ENCODE measurements at regions not wholly inside any gene's neighbourhood (a gene's known extent, or its start where the extent isn't known, plus 50 kb on each side); places are given as distances from the start of the nearest gene placed in this dataset.

- intact Hi-C loops (cut with micrococcal nuclease) (no loop called here), in situ Hi-C loops (cut with MboI) (no loop called here)
- CTCF ChIA-PET (ENCODE audit: low intra/inter-chr PET ratio) = no interaction called here
- Histone ChIP-seq H3K36me3 (ENCODE audit: control insufficient read depth, insufficient read depth, low read length) (no peaks in the 10 kb centered on the region), H3K4me3 (no peak overlapping the region), H3K4me1 (replicated peaks in 1 of 2; ENCODE audit: control insufficient read depth in 2 of 2, insufficient read depth in 2 of 2, low read length in 2 of 2) (no peaks in the 10 kb centered on the region), H3K79me2 (ENCODE audit: control insufficient read depth, insufficient read depth, low read length) (no peaks in the 10 kb centered on the region), H3K9me3 (replicated peaks; ENCODE audit: control insufficient read depth, insufficient read depth, low read depth, low read length) (no peaks in the 10 kb centered on the region), H3K27me3 (ENCODE audit: control insufficient read depth in 2 of 2, insufficient read depth in 2 of 2, low read length in 2 of 2) (no peaks in the 10 kb centered on the region), H2AFZ (ENCODE audit: low read depth, low read length) (no peak overlapping the region), H4K20me1 (replicated peaks; ENCODE audit: control insufficient read depth, insufficient read depth, low read length) (no peaks in the 10 kb centered on the region), H3K9ac (ENCODE audit: insufficient read depth in 1 of 2, low read depth in 2 of 2, low read length in 2 of 2) (no peak overlapping the region), H3K9me1 (ENCODE audit: control insufficient read depth, insufficient read depth, low read length) (no peaks in the 10 kb centered on the region), H3K27ac (ENCODE audit: extremely low read depth, low read depth, low read length) (no peak overlapping the region), H3K4me2 (ENCODE audit: insufficient read depth, low read length) (no peak overlapping the region)
- BruUV-seq (replicated peaks) = no TSS peak
- ATAC-seq (no peak), DNase-seq (ENCODE audit: extremely low read depth in 1 of 4, low spot score in 3 of 4) (no peak), FAIRE-seq (no peak)
- POLR2A ChIA-PET = interaction anchor here (0.6 kb wide), 1 partner anchor 437 kb away, joined by 3 read pairs; no protein-coding TSS in a partner anchor
- TF ChIP-seq ZNF143 (CRISPR knock-in tag; IDR thresholded peaks at IDR 0.05) (no peak), ZNF551 (CRISPR knock-in tag; IDR thresholded peaks at IDR 0.05) (no peak), ZBTB8A (IDR thresholded peaks at IDR 0.05; ENCODE audit: partially characterized antibody) (no peak), ZKSCAN1 (IDR thresholded peaks at IDR 0.05; ENCODE audit: low read depth, low read length) (no peak), FOXP1 (CRISPR knock-in tag; IDR thresholded peaks at IDR 0.05) (no peak), ZNF280A (IDR thresholded peaks at IDR 0.05; ENCODE audit: low read depth, partially characterized antibody) (no peak), RBFOX2 (IDR thresholded peaks at IDR 0.05; ENCODE audit: low read depth, low read length) (no peak), MXD1 (CRISPR knock-in tag; IDR thresholded peaks at IDR 0.05; ENCODE audit: borderline replicate concordance, poor library complexity, severe bottlenecking) (no peak), ZNF282 (CRISPR knock-in tag; IDR thresholded peaks at IDR 0.05) (no peak), HMG20B (CRISPR knock-in tag; IDR thresholded peaks at IDR 0.05) (no peak), DMBX1 (CRISPR knock-in tag; IDR thresholded peaks at IDR 0.05; ENCODE audit: borderline replicate concordance) (no peak), LEF1 (IDR thresholded peaks at IDR 0.05) (no peak), KHSRP (IDR thresholded peaks at IDR 0.05) (no peak), CEBPB (tag; IDR thresholded peaks at IDR 0.05) (no peak), ZNF57 (CRISPR knock-in tag; IDR thresholded peaks at IDR 0.05) (no peak)
- WGBS (ENCODE audit: insufficient coverage, low coverage, missing lambda C conversion rate) = 3% methylated on average over 2 of the region's 2 CpGs
Measured at GRCh38 chr2:81213598-81213997, 909.0 kb upstream of the LRRTM1 start.
